ENCODE measurements at regions not wholly inside any gene's neighbourhood (a gene's known extent, or its start where the extent isn't known, plus 50 kb on each side); places are given as distances from the start of the nearest gene placed in this dataset.
A peak's percentile ranks its signal among the peaks of the same experiment; 100 is the strongest.
"Not testable (repeated sequence)": the region's sequence is repeated elsewhere in the genome, so short reads cannot be mapped to it uniquely, and the experiment has no call there.

DNA sequence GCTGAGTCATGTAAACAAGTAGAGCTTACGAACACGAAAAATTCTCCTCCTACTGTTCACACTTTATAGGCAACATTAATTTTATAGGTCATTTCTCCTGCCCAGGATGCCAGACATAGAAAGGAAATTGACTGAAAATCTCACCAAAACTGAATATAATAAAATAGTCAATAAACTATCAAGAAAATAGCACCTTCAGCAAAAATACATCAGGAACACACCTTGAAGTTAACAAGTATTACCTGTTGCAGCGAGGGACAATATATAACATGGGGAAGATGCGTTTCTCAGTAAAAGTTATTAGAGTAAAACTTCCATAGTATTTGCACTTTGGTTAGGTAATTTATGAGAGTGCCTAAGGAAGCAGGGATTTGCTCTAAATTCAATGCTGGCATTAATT lies 344.6 kb downstream of the KCNJ3 start:
- no peak for DNase-seq

DNA sequence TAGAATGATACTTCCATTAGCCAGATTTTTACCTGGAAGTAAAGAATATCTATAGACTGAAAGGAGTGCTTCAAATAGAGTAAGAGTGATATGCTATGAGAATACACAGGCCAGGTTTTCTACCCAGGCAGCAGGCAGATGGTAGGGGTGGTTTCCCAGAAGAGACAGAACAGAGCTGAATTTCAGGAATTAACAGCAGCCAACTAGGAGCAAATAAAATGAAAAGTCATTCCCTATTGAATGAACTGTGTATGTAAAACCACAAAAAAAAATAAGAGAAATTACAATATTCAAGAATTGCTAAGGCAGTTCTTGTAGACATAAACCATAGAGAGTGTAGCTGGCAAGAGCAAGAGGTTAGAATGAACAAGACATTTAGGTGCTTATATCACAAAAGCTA lies 336.8 kb downstream of the KCNJ3 start:
- no peak for DNase-seq

DNA sequence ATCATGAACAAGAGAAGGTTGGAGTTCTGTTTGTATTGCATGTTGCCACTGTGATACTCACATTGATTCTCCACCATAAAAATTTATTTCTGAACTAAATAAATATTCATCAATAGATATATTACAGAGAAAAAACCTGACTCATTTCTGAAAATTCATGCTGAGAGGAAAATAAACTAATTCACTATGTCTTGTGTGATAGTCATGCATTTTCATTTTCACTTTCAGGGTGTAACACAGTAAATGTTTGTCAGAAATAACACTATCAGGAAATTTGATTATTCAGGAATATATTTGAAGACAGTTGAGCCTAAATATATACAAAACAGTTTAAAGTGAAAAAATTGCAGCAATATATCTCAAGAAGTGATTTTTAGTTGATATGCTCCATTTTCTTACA lies 335.2 kb downstream of the KCNJ3 start:
- no peak for DNase-seq

DNA sequence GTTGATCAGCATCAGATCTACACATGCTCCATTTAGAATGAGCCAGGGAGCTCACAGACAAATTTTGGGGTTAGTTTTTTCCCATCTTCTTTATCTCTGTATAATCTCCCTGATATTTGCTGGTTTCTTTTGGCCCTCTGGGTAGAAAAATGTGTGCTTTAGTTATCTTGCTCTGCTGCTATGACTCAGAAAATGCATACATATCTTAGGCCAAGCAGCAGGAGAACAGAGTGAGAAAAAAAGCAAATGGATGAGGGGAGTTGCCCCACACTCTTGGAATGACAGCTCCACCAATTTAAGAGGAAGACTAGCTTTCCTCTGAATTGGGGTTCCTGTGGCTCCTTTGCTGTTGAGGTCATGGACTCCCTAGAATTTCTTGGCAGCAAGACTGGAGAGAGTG lies 331.8 kb downstream of the KCNJ3 start:
- no peak for DNase-seq

DNA sequence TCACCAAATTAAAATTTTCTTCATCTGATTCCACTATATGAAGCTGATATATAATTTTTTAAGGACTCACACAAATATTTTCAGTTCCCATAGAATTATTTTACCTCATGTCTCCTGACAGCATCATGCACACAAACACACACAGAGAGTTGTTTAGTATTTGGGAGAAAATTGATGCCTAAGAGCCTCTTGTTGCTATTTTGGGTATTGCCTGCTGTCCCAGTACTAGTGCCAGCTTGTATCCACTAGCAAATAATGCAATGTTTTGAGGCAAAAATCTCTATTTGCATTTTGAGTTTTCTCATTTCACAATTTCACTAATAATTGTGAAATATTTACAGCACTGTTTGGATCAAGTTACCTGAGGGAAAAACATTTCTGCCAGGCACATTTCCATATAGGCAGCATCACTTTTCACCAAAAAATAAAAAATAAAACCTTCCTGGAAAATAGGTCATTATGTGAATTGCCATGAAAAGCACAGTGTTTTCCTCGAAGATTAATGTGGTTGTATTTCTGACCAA lies 328.2 kb downstream of the KCNJ3 start:
- DNase-seq = no peak

- DNase-seq = no peak
Observed at GRCh38 chr2:155023674-155024073, 325.2 kb downstream of the KCNJ3 start.

DNA sequence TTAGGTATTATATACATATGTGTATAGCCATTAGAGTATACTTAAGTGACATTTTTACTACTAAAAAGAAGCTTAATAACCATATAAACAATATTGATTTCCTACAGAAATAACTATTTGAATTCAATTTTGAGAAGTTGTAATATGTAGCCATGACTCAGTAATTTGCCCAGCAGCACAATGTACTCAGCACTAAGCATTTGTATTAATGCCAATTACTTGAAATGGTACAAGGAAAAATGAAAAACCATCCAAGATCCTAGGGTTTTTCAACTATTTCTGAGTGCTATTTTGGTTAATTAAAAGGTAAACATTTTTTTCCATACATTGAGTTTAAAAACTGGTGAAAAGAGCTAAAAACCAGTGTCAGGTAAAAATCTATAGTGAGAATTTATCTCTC lies 324.0 kb downstream of the KCNJ3 start:
- no peak for DNase-seq

DNA sequence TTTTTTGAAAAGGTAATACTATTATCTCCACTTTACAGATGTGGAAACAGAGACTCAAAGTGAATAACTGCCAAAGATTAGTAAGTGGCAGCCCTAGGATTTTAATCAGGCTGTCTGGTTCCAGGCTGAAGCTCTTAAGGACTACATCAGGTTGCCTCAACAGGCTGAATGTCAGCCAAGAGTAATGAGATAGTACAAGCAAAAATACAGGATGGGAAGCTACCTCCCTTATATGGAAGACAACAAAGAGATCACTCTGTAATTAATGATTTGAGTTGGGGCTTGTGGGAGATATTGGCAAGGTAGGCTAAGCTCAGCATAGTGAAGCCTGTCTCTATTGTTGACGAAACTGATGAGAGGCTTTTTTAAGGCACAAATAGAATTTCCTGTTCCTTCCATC lies 323.1 kb downstream of the KCNJ3 start:
- DNase-seq = no peak

GRCh38 chr2:155020246-155020645 lies 321.8 kb downstream of the KCNJ3 start:
- DNase-seq = no peak

DNA sequence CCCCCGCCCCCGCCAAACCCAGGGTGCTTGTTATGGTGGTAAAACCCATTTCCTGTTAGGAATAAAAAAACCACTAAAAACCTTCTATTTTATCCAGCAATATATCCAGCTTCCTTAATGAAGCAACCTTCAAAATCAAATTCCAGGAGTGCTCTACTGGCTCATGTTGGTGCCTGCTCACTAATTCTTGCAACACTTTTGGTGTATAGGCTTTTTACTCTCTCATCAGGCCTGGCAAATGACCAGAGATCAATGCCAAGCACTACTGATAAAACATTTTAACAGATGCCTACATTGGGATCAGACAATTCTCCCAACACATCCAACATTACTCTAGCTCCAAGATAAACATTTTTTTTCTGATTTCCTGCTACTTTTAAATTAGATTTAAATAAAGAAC lies 312.4 kb downstream of the KCNJ3 start:
- no peak for DNase-seq

- DNase-seq = no peak
Observed at GRCh38 chr2:154995361-154995760, 296.9 kb downstream of the KCNJ3 start.

DNA sequence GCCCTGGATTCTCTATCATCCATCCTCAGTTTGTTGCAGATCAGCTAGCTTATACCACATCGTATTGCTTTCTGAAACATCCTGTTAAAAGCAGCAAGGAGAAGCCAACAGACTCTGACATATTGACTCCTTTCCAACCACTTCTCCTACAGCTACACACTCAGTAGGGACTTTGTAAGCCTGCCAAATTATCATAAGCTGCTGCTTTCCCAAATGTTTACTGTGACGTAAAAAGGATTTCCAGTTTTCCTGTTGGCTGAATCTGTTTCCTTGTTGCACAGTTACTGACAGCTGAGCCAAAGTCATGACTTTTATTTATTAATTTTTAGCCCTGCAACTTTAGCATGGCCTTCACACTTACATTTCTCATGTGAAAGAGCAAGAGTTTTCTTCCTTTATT lies 294.3 kb downstream of the KCNJ3 start:
- DNase-seq = no peak

DNA sequence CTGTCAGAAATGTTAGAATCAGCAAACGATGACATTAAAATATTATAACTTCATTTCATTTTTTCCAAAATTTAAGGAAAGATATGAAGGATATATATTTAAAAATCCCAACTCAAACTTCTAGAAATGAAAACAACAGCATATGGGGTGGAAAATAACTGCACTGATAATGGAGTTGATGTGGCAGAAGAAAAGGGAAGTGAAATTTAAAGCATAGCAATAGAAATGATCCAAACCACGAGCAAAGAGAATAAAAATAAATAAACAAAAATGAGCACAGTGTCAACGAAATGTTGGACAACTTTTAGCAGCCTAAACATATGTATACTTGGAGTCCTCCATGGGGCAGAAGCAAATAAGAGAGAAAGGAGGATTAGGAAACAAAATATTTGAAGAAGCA lies 280.2 kb downstream of the KCNJ3 start:
- DNase-seq = no peak

DNA sequence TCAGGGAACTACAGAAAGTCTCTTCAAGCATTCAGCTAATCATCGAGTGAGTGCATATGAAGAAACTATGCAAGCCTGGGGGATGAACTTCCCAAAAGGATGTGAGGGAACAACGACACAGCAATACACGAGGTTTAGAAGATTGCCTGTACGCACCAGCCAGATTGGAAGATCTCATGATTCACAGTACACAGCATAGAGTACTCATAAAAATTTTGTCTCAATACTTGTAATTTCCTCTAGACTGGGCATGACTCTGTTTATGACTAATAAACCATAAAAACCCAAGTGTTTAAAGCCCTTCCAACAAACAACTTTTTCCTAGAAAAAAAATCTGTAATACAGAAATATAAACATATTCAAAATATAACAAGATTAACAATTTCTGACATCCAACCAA lies 279.7 kb downstream of the KCNJ3 start:
- no peak for DNase-seq

DNA sequence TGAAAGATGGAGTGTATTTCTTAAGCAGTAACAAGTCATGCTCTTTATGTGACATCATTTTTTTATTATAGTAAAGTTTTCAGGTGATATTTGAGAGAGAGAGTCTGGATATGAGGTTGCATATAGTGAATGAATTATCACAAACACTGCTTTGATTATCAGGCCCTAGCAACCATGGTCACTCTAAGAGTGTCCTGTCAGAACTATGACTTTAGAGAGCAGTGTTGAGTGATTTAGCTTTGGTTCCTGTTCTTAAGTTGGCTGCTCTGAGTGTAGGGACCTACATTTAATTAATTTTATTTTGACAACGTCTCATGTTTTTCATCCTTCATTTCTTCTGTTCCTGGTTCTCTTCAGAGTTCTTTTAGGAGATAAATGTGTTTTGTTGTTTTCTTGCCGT lies 275.5 kb downstream of the KCNJ3 start:
- DNase-seq = no peak

DNA sequence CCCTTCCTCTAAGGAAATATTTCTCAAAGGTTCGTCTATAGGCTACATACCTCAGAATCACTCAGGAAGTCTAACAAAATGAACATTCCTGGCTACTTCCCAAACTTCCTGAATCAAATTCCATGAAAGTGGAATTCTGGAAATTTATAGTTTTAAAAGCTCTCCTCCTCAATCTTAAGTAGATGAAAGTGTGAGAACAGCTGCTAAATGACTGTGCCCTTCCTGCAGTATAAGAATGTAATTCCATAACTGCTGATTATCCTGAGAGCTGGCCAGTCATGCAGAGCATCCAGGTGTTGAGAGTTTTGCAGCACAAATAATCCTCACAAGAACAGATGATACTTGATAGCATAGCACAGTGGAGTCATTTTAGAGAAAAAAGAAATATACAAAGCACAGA lies 265.0 kb downstream of the KCNJ3 start:
- no peak for DNase-seq

GRCh38 chr2:154961676-154962075 lies 263.2 kb downstream of the KCNJ3 start:
- DNase-seq = no peak

- DNase-seq = no peak
Observed at GRCh38 chr2:154960802-154961583, 262.5 kb downstream of the KCNJ3 start.

- DNase-seq = peak in 11 of 56 donors; percentile 0 to 24 (median 3)
Observed at GRCh38 chr2:154952346-154952980, 254.0 kb downstream of the KCNJ3 start.

DNA sequence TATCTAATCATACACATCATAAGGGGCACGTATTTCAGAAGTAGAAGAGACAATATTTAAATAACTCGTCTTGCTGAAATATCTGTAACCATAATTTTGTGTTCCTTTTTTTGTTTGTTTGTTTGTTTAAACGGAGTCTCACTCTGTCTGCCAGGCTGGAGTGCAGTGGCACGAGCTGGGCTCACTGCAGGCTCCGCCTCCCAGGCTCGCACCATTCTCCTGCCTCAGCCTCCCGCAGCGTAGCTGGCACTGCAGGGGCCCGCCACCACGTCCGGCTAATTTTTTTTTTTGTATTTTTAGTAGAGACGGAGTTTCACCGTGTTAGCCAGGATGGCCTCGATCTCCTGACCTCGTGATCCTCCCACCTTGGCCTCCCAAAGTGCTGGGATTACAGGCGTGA lies 248.9 kb downstream of the KCNJ3 start:
- not testable (repeated sequence) for DNase-seq

DNA sequence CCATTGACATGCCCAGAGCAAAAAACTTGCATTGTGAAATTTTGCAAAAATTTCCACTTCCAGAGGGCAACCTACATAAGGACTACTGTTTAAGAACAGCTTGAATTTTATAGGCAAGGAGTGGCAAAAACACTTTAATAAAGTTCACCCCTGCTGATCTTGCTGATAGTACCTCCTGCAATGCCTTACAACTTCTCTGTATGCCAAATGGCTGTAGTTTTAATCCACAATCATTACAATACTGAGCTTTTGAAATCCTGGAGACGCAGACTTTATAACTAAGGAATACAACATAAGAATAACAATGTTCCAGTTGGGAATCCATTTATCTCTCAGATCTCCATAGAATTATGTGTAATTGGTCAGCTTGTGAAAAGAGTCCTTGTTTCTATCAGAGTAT lies 247.5 kb downstream of the KCNJ3 start:
- no peak for DNase-seq

DNA sequence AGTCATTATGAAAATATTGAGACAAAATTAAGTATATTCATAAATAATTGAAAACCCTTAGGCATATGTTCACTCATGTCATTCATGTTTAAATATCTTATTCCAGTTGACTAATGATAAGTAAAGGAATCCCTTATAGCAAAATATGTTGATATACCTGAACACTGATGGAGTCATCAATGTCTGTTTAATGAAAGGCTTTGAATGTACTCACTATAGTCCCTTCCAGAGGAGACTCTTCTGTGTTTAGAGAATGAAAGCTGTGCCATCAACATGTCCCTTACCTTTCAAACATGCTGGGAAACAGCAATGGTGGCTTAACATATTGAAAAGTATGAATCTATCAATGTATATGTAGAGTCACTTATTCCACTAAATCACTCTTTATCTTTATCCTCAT lies 242.9 kb downstream of the KCNJ3 start:
- no peak for DNase-seq

- DNase-seq = no peak
Observed at GRCh38 chr2:154934213-154934612, 235.7 kb downstream of the KCNJ3 start.

Measured in amygdala (tissue), 56 donors.